HepG2 (cell line): ENCODE measurements at regions not wholly inside any gene's neighbourhood (a gene's known extent, or its start where the extent isn't known, plus 50 kb on each side); places are given as distances from the start of the nearest gene placed in this dataset.
A peak's percentile ranks its signal among the peaks of the same experiment; 100 is the strongest.

Experiments used
- ATAC-seq: fragments of 200-7000 bp; cut with Tn5 transposase; 3 replicates; pipeline ENCODE4 v1.9.1; 2020; ENCODE audit warnings: mild to moderate bottlenecking, moderate library complexity
- BruUV-seq: library from RNA; stranded (reverse); fragments of 400-500 nt; replicated peaks from 2 replicates; lab custom pipeline; 2021; lab: Mats Ljungman, UMichigan
- CTCF ChIA-PET: fragments of 300-600 bp; formaldehyde crosslinking; extraction: SDS; loops from one replicate; lab custom pipeline; 2021; ENCODE audit warnings: low total read pairs, inconsistent platforms, low intra/inter-chr PET ratio; lab: Yijun Ruan, JAX
- POLR2A ChIA-PET: fragments of 350-600 bp; sonication (Branson Sonifier 250); formaldehyde crosslinking; loops from one replicate; lab custom pipeline; 2020; ENCODE audit warnings: antibody characterized with exemption, inconsistent platforms; lab: Yijun Ruan, JAX
- DNase-seq: peaks from one replicate; pipeline ENCODE4 v3.0.0-alpha.2; 2015; ENCODE audit warnings: low spot score
- FAIRE-seq: peaks from 3 replicates; lab custom pipeline; 2011; peaks lifted over from hg19 to GRCh38; lab: Jason Lieb, UNC
- H2AFZ ChIP-seq: one replicate; pipeline ENCODE4 v1.6.1; 2011; ENCODE audit warnings: low read length, inconsistent platforms
- H3K27ac ChIP-seq: fragments of 300-600 bp; 3 replicates; pipeline ENCODE4 v1.8.0; 2011; ENCODE audit warnings: mixed run types, mild to moderate bottlenecking, mixed read lengths, low read length, inconsistent platforms; ENCODE audit not compliant: insufficient read depth; ENCODE audit errors: extremely low read length
- H3K27me3 ChIP-seq, 2 experiments: fragments of 200-600 bp in 1 of 2; 2 replicates in 1 of 2; 3 replicates in 1 of 2; pipeline versions ENCODE4 v1.6.0 to v1.8.0; 2011; ENCODE audit warnings: low read length in 2 of 2, mild to moderate bottlenecking in 2 of 2, moderate library complexity in 2 of 2, inconsistent platforms in 1 of 2; ENCODE audit not compliant: insufficient read depth in 2 of 2, control insufficient read depth in 1 of 2
- H3K36me3 ChIP-seq, 2 experiments: fragments of 200-600 bp in 1 of 2; replicated peaks in 1 of 2; 2 replicates in 1 of 2; 3 replicates in 1 of 2; pipeline versions ENCODE4 v1.5.1 to v1.8.0; 2011; ENCODE audit warnings: low read length in 2 of 2, inconsistent platforms in 1 of 2; ENCODE audit not compliant: insufficient read depth in 2 of 2, control insufficient read depth in 1 of 2
- H3K4me1 ChIP-seq: 2 replicates; pipeline ENCODE4 v1.5.1; 2012; ENCODE audit warnings: low read length, inconsistent platforms; ENCODE audit not compliant: insufficient read depth
- H3K4me2 ChIP-seq: 2 replicates; pipeline ENCODE4 v1.6.0; 2011; ENCODE audit warnings: low read depth, low read length, inconsistent platforms
- H3K4me3 ChIP-seq, 3 experiments: fragments of 200-600 bp in 1 of 3; sonication (generic), shearing (Covaris generic) in 1 of 3; replicated peaks in 1 of 3; 2 replicates each; pipeline ENCODE4 v1.5.1; 2011 to 2016; ENCODE audit warnings: low read length in 3 of 3, inconsistent platforms in 2 of 3, low read depth in 2 of 3, mild to moderate bottlenecking in 2 of 3, control low read depth in 1 of 3, mixed read lengths in 1 of 3; ENCODE audit not compliant: insufficient read depth in 1 of 3
- H3K79me2 ChIP-seq: one replicate; pipeline ENCODE4 v1.6.1; 2011; ENCODE audit warnings: low read length, inconsistent platforms; ENCODE audit not compliant: insufficient read depth
- H3K9ac ChIP-seq: 2 replicates; pipeline ENCODE4 v1.6.0; 2011; ENCODE audit warnings: mild to moderate bottlenecking, low read depth, low read length, inconsistent platforms; ENCODE audit not compliant: insufficient read depth
- H3K9me3 ChIP-seq: 2 replicates; pipeline ENCODE4 v1.5.1; 2012; ENCODE audit warnings: mild to moderate bottlenecking, low read length
- H4K20me1 ChIP-seq: 2 replicates; pipeline ENCODE4 v1.6.0; 2011; ENCODE audit warnings: inconsistent platforms, mild to moderate bottlenecking, low read length, moderate library complexity; ENCODE audit not compliant: insufficient read depth
- CBX1 ChIP-seq: IDR thresholded peaks from one replicate; pipeline ENCODE4 v1.6.1; 2016; ENCODE audit warnings: antibody characterized with exemption, low read depth
- GFI1 ChIP-seq: sonication (generic); formaldehyde crosslinking; IDR thresholded peaks from 2 replicates; pipeline ENCODE4 v1.5.0; 2020; ENCODE audit warnings: missing genetic modification reagents, mild to moderate bottlenecking, borderline replicate concordance
- HDAC6 ChIP-seq: fragments of 200-600 bp; sonication (generic); IDR thresholded peaks from 2 replicates; pipeline ENCODE4 v1.7.0; 2017; ENCODE audit warnings: mild to moderate bottlenecking, antibody characterized with exemption, low read length, low read depth
- KDM1A ChIP-seq: IDR thresholded peaks from 2 replicates; pipeline ENCODE4 v1.6.1; 2016; ENCODE audit warnings: missing compliant biosample characterization
- MAFF ChIP-seq: IDR thresholded peaks from 2 replicates; pipeline ENCODE4 v1.6.1; 2011; ENCODE audit warnings: low read depth, low read length, improper control_type of control experiment
- MAFK ChIP-seq, 2 experiments: IDR thresholded peaks in 1 of 2; conservative IDR thresholded peaks in 1 of 2; 2 replicates each; pipeline ENCODE4 v1.6.1; 2011; ENCODE audit warnings: improper control_type of control experiment in 2 of 2, low read length in 2 of 2
- PTBP1 ChIP-seq: fragments of 200-400 bp; formaldehyde crosslinking; IDR thresholded peaks from 2 replicates; pipeline ENCODE4 v1.6.1; 2018; ENCODE audit warnings: low read length, low read depth; ENCODE audit not compliant: poor library complexity, severe bottlenecking
- SRY ChIP-seq: sonication (generic); formaldehyde crosslinking; IDR thresholded peaks from 2 replicates; pipeline ENCODE4 v1.8.0; 2022; ENCODE audit warnings: mild to moderate bottlenecking, missing genetic modification reagents
- U2AF1 ChIP-seq: fragments of 200-400 bp; formaldehyde crosslinking; optimal IDR thresholded peaks from 2 replicates; pipeline ENCODE3; 2017; ENCODE audit warnings: mild to moderate bottlenecking, low read depth, low read length
- ZNF20 ChIP-seq: sonication (generic); formaldehyde crosslinking; IDR thresholded peaks from 2 replicates; pipeline ENCODE4 v1.4.0; 2020; ENCODE audit warnings: mild to moderate bottlenecking, moderate library complexity, missing genetic modification reagents
- ZNF557 ChIP-seq: sonication (generic); formaldehyde crosslinking; IDR thresholded peaks from 2 replicates; pipeline ENCODE4 v1.4.0; 2020; ENCODE audit warnings: missing genetic modification reagents
- WGBS: methylation state at CpG from one replicate; pipeline ENCODE4 v1.1.6; 2017; ENCODE audit warnings: low lambda C conversion rate; 5-methylcytosine and 5-hydroxymethylcytosine counted together
- in situ Hi-C: cut with HindIII; loops from 2 replicates; pipeline ENCODE4 v1.10.0; 2017; ENCODE audit warnings: low pct_unique_long_range_greater_than_20kb; ENCODE audit not compliant: extremely low pct_ligation_motif_present
- intact Hi-C: fragments of 100-400 bp; cut with micrococcal nuclease; formaldehyde crosslinking; loops from one replicate; pipeline ENCODE4 v1.10.0; 2022; ENCODE audit not compliant: unreplicated experiment
- TF ChIP-seq, protein P1 (sequence below): sonication (generic); formaldehyde crosslinking; IDR thresholded peaks from 2 replicates; pipeline ENCODE4 v1.4.0; 2020; ENCODE audit warnings: mild to moderate bottlenecking, missing genetic modification reagents

GRCh38 chr14:27205036-27205435 lies 607.2 kb upstream of the NOVA1 start:
- no peak overlapping the region for H3K27ac ChIP-seq
- no peak for FAIRE-seq
- no peaks in the 10 kb centered on the region for H4K20me1 ChIP-seq
- intact Hi-C loops (loop anchor here (10.0 kb wide), 1 partner anchor 540 kb away; no protein-coding TSS in a partner anchor), in situ Hi-C loops (no loop called here)
- no peaks in the 10 kb centered on the region for H3K27me3 ChIP-seq
- no peak overlapping the region for H3K4me3 ChIP-seq
- WGBS = 1% methylated on average over 1 of the region's 1 CpG
- DNase-seq = no peak
- CTCF ChIA-PET = no interaction called here
- H3K79me2 ChIP-seq = no peaks in the 10 kb centered on the region
- H3K36me3 ChIP-seq = no peaks in the 10 kb centered on the region
- H3K4me2 ChIP-seq = no peak overlapping the region
- no peaks in the 10 kb centered on the region for H3K4me1 ChIP-seq
- ATAC-seq = no peak
- peak; percentile 80 to 85 for TF ChIP-seq MAFK (conservative IDR thresholded peaks at IDR 0.05 in 1 of 2, IDR thresholded peaks at IDR 0.05 in 1 of 2; ENCODE audit: low read length in 2 of 2)
- TF ChIP-seq SRY = no peak
- peak; percentile 67 for TF ChIP-seq MAFF
- H2AFZ ChIP-seq = no peak overlapping the region
- peaks cover 97% of the 10 kb centered on the region for H3K9me3 ChIP-seq
- POLR2A ChIA-PET = no interaction called here
- H3K9ac ChIP-seq = no peak overlapping the region
- no TSS peak for BruUV-seq

GRCh38 chr14:27211741-27212140 lies 613.9 kb upstream of the NOVA1 start:
- Histone ChIP-seq H3K27me3 (no peaks in the 10 kb centered on the region), H3K9me3 (peaks cover 97% of the 10 kb centered on the region), H4K20me1 (no peaks in the 10 kb centered on the region), H3K79me2 (no peaks in the 10 kb centered on the region), H3K36me3 (no peaks in the 10 kb centered on the region), H3K4me3 (no peak overlapping the region), H3K4me1 (no peaks in the 10 kb centered on the region), H3K9ac (no peak overlapping the region), H2AFZ (no peak overlapping the region), H3K27ac (no peak overlapping the region), H3K4me2 (no peak overlapping the region)
- no peak for FAIRE-seq
- ChIA-PET CTCF (no interaction called here), POLR2A (no interaction called here)
- DNase-seq = no peak
- in situ Hi-C loops (no loop called here), intact Hi-C loops (no loop called here)
- TF ChIP-seq ZNF557 (no peak), KDM1A (CRISPR knock-in tag) (no peak), ZNF20 (CRISPR knock-in tag) (no peak), U2AF1 (no peak), GFI1 (CRISPR knock-in tag) (no peak), PTBP1 (no peak), HDAC6 (no peak), CBX1 (no peak)
- TF ChIP-seq, protein P1, sequence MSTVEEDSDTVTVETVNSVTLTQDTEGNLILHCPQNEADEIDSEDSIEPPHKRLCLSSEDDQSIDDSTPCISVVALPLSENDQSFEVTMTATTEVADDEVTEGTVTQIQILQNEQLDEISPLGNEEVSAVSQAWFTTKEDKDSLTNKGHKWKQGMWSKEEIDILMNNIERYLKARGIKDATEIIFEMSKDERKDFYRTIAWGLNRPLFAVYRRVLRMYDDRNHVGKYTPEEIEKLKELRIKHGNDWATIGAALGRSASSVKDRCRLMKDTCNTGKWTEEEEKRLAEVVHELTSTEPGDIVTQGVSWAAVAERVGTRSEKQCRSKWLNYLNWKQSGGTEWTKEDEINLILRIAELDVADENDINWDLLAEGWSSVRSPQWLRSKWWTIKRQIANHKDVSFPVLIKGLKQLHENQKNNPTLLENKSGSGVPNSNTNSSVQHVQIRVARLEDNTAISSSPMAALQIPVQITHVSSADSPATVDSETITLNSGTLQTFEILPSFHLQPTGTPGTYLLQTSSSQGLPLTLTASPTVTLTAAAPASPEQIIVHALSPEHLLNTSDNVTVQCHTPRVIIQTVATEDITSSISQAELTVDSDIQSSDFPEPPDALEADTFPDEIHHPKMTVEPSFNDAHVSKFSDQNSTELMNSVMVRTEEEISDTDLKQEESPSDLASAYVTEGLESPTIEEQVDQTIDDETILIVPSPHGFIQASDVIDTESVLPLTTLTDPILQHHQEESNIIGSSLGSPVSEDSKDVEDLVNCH = no peak
- no TSS peak for BruUV-seq
- no peak for ATAC-seq
